H1 (cell line): ENCODE measurements at regions not wholly inside any gene's neighbourhood (a gene's known extent, or its start where the extent isn't known, plus 50 kb on each side); places are given as distances from the start of the nearest gene placed in this dataset.

ENCODE experiments used
- BRCA1 ChIP-seq: IDR thresholded peaks from 2 replicates; pipeline ENCODE4 v1.6.1; 2012; ENCODE audit warnings: low read depth, low read length, improper control_type of control experiment
- CREB1 ChIP-seq: IDR thresholded peaks from 2 replicates; pipeline ENCODE4 v1.6.1; 2012; ENCODE audit warnings: inconsistent platforms
- GTF2F1 ChIP-seq: IDR thresholded peaks from 2 replicates; pipeline ENCODE4 v1.6.1; 2012; ENCODE audit warnings: low read depth, low read length, improper control_type of control experiment, borderline replicate concordance
- RAD21 ChIP-seq, 2 experiments: IDR thresholded peaks in 1 of 2; conservative IDR thresholded peaks in 1 of 2; 2 replicates each; pipeline ENCODE4 v1.6.1; 2011; ENCODE audit warnings: low read depth in 2 of 2, low read length in 2 of 2, improper control_type of control experiment in 1 of 2, inconsistent platforms in 1 of 2, mild to moderate bottlenecking in 1 of 2, moderate library complexity in 1 of 2
- SIX5 ChIP-seq: IDR thresholded peaks from 2 replicates; pipeline ENCODE4 v1.6.1; 2011; ENCODE audit warnings: mild to moderate bottlenecking, low read depth, low read length
- SP1 ChIP-seq: IDR thresholded peaks from 2 replicates; pipeline ENCODE4 v1.6.1; 2011; ENCODE audit warnings: low read depth, low read length
- SUZ12 ChIP-seq: fragments of 200-600 bp; sonication (generic); IDR thresholded peaks from 2 replicates; pipeline ENCODE4 v1.6.1; 2012; ENCODE audit warnings: mild to moderate bottlenecking, inconsistent platforms, low read length, moderate library complexity, mixed read lengths
- TBP ChIP-seq: IDR thresholded peaks from 2 replicates; pipeline ENCODE4 v1.6.1; 2011; ENCODE audit warnings: low read depth, low read length, improper control_type of control experiment

- TF ChIP-seq BRCA1: no peak
- no peak for TF ChIP-seq SIX5
- no peak for TF ChIP-seq TBP
- TF ChIP-seq SP1: no peak
- no peak for TF ChIP-seq RAD21 (IDR thresholded peaks at IDR 0.05 in 1 of 2, conservative IDR thresholded peaks at IDR 0.05 in 1 of 2; ENCODE audit: low read depth in 2 of 2, low read length in 2 of 2)
- no peak for TF ChIP-seq GTF2F1
- no peak for TF ChIP-seq SUZ12
- TF ChIP-seq CREB1: no peak
Measured at GRCh38 chr4:3648195-3648594, 116.0 kb upstream of the LRPAP1 start (continued).
